Lung microvascular endothelial cell (primary cell): ENCODE measurements at regions not wholly inside any gene's neighbourhood (a gene's known extent, or its start where the extent isn't known, plus 50 kb on each side); places are given as distances from the start of the nearest gene placed in this dataset.

Experiments used
- DNase-seq, 2 donors: peaks; one replicate each; pipeline versions ENCODE4 v3.0.0 to v3.0.0-alpha.2; 2010; ENCODE audit warnings: low read depth in 2 of 2

DNA sequence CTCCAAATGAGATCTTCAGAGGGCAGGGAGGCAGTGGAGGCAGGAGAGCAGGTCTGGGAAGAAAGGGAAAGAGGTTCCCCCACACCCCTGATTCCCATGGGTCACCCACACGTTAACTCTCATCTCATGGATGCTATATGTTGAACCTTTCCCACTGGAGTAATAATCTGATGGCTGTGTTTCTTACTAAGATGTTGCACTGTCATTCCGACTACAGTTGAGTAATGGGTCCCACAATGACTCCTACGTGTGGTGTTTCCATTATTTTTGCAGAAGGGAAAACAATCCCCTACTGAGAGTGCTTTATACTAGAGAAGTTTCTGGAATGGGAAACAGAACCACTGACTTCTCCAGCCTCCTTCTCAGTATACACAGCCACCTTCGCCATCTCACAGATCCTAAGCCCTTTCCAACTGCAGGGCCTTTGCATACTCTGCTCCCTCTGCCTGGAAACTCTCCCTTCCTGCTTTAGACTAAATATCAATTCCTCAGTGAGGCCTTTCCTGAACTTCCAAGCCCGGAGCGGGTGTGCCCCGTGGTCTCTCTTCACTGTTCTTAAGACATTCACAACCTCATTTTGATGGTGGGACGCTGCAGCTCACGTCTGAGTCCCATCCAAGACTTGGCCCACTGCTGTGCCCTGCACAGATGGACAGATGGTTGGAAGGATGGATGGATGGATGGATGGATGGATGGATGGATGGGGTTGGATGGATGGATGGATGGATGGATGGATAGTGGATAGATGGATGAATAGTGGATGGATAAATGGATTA is 238.6 kb upstream of the PMEPA1 start:
- DNase-seq = no peak

DNA sequence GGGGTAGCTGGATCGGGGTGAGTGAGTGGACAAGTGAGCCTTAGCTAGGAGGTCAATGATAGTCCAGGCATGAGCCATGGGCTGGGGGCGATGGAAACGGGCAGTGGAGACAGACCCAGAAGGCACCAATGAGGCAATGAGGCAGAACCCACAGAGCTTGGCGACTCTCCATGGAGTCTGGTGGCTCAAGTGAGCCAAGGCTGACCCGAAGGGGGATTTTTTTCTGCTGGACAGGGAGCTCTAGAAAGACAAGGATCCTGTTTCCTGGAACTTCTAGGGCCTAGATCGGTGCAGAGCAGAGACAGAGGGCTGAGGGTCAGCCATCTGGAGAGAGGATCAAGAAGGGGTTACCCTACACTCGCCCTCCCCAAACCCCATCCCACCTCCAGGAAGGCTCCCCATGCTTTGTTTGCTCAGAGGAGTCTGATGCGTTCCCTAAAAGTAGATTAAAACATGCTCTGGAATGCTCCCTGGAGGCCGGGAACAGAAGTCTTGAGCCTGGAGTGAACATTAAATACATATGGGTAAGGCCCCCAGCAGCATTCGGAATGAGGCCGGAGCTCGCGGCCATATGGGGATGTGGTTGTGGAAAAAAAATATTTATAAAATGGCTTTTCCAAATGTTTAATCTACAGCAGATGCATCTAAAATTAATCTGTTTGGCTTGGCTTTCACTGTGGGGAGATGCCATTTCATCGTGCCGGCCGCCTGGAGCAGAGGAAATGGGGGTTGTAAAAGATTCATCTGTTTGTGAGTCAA is 237.8 kb upstream of the PMEPA1 start:
- no peak for DNase-seq

DNA sequence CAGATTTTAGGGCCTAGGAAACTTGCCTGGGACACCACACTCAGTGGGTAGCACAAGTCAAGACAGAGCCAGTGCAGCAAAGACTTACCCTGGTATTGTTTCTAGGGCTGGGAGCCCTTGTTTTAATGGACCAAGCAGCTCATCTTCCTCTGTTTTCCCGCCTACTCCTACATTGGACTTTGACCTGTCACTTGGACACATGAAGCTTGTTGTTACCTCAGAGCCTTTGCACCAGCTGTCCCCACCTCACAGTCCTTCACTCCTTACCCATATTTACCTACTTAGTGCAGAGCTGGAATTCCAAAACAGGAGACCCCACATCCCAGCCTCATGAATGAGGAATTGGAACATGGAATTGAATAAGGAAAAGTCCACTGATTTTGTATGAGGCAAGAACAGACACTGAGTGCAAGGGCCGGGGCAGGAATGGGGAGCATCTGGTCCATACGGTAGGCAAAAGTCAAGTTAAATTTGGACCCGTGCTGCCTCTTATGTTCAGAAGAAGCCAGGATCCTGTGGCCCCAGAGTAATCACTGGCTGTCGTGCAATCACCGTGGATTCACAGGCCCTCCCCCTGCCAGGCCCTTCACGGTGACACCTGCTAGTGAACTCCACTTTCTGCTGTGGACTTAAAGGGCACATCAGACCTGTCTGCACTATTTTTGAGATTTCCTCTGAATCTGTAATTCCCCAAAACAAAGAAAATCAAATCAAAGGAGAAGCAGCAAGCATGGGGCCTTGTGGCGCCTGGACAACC is 236.9 kb upstream of the PMEPA1 start:
- DNase-seq = no peak

- no peak for DNase-seq
Measured at GRCh38 chr20:57944988-57945387, 235.2 kb upstream of the PMEPA1 start.

DNA sequence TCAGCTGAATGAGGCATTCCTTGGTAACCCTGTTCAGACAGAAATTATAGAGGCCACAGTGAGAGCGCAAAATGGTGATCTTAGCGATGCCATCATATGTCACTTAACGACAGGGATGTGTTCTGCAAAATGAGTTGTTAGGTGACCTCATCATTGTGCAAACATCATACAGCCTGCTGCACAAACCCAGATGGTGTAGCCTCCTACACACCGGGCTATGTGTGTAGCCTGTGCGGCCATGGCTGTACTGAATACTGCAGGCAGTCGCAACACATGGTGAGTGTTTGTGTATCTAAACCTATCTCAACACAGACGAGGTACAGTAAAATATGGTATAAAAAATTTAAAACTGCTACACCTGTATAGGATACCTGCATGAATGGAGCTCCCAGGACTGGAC is 234.1 kb upstream of the PMEPA1 start:
- DNase-seq = no peak

DNA sequence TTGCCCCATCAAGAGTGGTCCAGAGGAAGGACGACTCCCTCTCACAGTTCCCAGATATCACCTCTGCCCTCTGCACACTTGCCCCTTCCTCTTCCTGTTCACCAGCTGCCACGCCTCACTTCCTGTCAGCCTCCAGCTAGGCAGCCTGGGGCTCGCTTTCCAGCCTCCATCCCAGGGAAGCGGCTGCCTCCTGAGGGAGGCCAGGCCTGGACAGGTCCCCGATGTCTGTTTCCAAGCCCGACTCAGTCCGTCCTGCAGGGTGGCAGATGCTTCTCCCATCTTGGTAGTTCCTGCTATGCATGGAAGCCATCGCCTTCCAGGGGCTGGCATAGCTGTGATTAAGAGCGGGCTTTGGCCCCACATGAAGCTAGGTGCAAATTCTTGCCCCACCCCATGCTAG is 233.5 kb upstream of the PMEPA1 start:
- no peak for DNase-seq

DNA sequence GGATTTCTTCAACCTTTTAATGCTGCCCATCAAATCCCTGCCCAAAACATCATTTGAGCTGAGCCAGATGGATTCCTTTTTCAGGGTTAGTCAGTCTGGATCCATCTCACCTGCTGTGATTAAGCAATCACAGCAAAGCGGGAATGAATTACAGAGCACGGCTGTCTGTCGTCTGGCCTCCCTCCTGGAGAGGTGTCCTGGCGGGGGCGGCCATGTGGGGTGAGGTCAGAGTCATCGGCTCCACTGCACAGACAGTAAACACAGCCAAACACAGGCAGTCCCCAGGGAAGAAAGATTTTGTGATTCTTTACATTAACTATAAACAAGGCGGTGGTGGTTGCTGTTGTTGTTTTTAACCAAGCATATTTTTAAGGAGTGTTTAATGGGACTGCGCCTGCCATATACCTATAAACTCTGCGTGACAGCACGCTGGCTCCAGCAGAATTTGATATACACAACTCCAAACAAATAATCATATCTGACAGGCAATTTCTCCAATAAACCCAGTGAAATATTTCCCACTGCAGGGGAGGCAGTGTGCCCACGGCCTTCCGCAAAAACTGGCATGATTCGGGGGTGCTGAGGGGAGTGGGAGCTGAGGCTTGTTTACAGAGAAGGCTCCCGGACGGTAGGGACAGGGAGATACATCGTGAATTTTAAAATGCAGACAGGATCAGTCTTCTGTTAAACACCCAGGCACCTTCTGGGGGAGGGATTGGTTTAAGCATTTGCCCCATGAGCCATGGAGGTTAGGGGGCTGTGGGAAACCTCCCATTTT is 232.0 kb upstream of the PMEPA1 start:
- DNase-seq = no peak

- DNase-seq = no peak
Measured at GRCh38 chr20:57940868-57941522, 231.2 kb upstream of the PMEPA1 start.

DNA sequence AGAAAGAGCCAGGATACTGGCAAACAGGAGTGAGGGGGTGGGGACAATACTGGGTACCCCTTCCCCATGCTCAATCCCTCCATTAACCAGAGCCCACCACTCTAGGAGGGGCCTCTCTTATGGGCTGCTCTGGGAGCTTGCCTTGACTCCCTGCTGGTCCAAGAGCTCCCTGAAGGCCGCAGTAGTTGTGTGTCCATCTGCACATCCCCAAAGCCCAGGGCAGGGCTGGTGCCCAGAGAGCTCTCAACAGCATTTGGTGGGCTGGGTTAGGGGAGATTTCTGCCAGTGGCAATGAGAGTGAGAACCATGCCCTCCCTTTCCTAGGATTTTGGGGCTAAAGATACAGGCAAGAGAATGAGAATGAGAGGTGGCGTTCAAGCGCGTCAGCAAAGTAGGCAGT is 230.6 kb upstream of the PMEPA1 start:
- DNase-seq = no peak

DNA sequence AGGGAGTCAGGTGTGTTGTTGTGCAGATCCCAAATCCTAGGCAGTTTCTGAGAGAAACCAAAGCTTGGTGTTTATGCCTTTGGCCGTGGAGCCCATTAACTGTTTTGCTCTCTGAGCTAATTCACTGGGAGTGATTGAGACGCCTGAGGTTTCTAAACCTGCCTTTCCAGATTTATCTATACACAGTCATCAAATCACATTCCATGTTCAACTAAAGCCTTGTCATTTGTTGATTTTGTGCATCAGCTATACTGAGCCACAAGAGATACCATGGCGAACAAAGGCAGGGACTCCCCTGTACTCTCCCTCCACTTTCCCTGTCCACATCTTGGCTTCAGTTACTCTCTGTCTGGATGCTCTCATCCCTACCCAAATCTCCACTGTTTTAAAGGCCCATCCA is 229.7 kb upstream of the PMEPA1 start:
- DNase-seq = no peak

GRCh38 chr20:57938158-57939108 is 228.6 kb upstream of the PMEPA1 start:
- DNase-seq = peak in 1 of 2 donors; percentile 59

DNA sequence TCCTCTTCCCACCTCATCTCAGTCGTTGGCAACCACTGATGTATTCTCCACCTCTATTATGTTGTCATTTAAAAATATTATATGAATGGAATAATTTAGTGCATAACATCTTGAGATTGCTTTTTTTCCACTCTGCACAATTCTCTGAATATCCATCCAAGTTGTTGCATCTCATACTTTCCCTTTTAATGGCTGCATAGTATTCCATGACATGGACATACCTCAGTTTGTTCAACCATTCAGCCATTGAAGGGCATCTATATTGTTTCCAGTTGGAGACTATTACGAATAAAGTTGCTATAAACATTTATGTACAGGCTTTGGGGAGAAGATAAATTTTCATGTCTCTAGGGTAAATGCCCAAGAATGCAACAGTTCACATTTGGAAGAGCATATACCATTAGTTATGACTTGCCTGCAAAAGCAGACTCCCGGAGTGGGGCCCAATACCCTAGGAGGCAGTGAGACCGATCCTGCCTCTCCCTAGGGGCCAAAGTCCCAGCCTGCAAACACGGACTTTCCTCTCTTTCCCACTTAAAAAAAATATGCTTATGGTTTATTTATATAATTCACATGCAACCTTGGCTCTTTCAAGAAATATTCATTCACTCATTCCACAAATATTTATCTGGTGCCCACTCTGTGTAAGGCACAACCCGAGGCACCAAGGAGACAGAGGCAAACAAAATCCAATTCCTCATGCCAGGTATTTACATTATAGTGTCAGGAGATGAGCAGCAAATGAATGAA is 227.0 kb upstream of the PMEPA1 start:
- DNase-seq = no peak

DNA sequence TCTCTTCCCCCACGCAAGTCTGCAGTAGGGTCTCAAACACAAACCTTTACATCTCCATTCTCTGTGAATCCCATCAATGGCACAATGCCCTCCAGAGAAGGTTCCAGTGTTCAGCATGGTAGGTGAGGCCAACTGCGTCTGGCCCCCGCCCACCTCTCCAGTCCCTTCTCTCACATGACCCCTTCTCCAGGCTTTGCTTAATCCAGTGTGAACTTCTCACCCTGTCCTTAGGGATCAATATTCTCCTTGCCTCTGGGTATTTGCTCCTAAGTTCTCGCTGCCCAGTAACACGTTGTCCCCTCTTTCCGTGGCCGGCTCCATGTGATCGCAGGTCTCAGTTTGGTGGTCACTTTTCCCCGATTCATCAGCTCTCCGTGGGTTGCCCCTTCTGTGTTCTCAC is 225.1 kb upstream of the PMEPA1 start:
- DNase-seq = no peak

DNA sequence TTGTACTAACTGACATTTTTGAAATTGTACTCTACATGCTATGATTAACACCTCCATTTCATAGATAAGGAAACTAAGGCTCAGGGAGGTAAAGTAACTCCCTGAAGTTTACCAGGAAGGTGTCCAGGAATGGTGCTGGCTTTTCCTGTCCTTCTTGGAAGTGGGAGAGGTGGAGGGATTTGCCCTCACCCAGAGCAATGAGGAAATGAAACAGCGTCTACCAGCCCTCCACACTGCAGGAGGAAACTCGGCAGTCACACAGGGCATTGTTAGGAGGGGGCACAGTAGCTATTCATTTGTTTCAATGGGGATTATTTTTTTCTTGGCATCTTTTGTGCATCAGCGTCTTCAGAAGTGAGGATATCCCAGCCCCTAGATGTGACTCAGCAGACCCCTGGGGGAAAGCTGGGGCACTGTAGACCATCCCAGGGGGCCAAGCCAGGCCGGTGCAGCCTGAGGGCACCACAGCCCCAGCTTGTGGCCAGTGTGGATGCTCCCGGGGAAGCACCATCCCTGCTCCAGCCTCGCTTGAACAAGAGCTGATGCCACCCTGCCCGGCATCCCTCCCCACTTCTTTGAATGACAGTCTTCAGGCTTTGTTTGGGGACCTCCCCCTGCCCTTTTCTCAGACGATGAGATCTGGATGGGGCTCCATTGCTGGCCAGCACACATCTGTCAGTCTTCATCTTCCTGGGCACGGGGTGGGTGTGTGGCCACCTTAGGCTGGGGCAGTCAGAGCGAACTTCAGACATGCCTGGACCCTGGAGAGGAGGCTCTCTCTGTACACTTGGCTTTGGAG is 224.4 kb upstream of the PMEPA1 start:
- DNase-seq = no peak

GRCh38 chr20:57932227-57932864 is 222.5 kb upstream of the PMEPA1 start:
- DNase-seq = no peak

DNA sequence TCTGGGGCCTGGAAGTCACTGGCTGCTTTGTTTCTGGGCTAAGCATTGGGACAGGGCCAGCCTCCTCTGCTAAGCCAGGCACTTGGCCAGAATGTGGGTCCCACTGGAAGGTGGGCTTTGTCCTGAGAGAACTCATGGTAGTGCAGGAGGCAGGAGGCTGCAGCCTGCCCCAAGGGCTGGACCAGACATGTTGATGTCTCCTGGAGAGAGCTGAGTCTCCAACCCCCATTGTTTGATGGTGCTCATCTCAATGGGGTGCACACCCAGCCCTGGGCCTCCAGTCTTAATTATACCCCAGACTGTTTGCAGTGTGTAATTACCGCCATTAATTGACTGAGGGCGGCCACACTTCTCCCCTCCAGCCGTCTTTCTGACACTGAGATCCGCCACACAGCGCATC is 220.5 kb upstream of the PMEPA1 start:
- no peak for DNase-seq

DNA sequence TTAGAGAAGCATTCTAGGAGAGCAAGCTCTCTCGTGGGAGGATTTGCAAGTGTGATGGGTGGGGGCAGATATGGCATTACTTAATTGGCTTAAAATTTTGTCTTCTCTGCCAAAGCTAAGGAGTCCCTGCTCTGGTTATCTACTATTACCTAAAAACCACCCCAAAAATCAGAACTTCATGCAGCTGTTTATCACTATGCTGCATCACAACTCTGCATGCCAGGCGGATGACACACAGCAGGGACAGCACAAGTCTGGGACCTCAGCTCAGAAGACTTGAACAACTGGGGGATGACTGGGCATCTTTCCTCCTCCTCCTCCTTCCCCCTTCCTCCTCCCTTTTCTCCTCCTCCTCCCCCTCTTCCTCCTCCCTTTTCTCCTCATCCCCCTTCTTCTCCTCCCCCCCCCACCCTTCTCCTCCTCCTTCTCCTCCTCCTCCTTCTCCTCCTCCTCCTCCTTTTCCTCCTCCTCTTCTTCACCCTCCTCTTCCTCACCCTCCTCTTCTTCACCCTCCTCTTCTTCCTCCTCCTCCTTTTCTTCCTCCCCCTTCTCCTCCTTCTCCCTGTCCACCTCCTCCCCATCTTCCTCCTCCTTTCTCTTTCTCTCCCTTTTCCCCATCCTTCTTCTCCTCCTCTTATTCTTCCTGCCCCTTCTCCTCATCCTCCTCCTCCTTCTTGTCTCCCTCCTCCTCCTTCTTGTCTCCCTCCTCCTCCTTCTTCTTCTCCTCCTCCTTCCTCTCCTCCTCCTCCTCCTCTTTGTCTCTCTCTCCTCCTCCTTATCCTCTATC is 218.6 kb upstream of the PMEPA1 start:
- no peak for DNase-seq
